WTC11 (cell line): ENCODE measurements at regions not wholly inside any gene's neighbourhood (a gene's known extent, or its start where the extent isn't known, plus 50 kb on each side); places are given as distances from the start of the nearest gene placed in this dataset.

Experiments used
- ARID4B ChIP-seq: sonication (generic); formaldehyde crosslinking; IDR thresholded peaks from 2 replicates; pipeline ENCODE4 v1.8.0; 2023; ENCODE audit warnings: missing genetic modification reagents, mild to moderate bottlenecking, borderline replicate concordance
- ATF3 ChIP-seq: sonication (generic); formaldehyde crosslinking; conservative IDR thresholded peaks from 2 replicates; pipeline ENCODE4 v1.8.1; 2022; ENCODE audit warnings: mild to moderate bottlenecking, missing genetic modification reagents
- CTCF ChIP-seq: fragments of 200-600 bp; IDR thresholded peaks from 2 replicates; pipeline ENCODE4 v1.8.0; 2022; ENCODE audit warnings: antibody characterized with exemption
- FOXJ3 ChIP-seq: sonication (generic); formaldehyde crosslinking; IDR thresholded peaks from 2 replicates; pipeline ENCODE4 v1.9.0; 2021; ENCODE audit warnings: missing genetic modification reagents, mild to moderate bottlenecking, borderline replicate concordance
- HMGXB4 ChIP-seq: sonication (generic); formaldehyde crosslinking; IDR thresholded peaks from 2 replicates; pipeline ENCODE4 v1.8.1; 2023; ENCODE audit warnings: mild to moderate bottlenecking, moderate library complexity, missing genetic modification reagents
- IRF1 ChIP-seq: sonication (generic); formaldehyde crosslinking; IDR thresholded peaks from 2 replicates; pipeline ENCODE4 v1.8.0; 2023; ENCODE audit warnings: missing genetic modification reagents
- PRRX2 ChIP-seq: fragments of 250-450 bp; sonication (Bioruptor Pico); IDR thresholded peaks from 2 replicates; pipeline ENCODE4 v1.8.0; 2021; ENCODE audit warnings: mild to moderate bottlenecking
- SP1 ChIP-seq: sonication (generic); formaldehyde crosslinking; conservative IDR thresholded peaks from 2 replicates; pipeline ENCODE4 v1.8.1; 2022; ENCODE audit warnings: missing genetic modification reagents
- ZNF121 ChIP-seq: sonication (generic); formaldehyde crosslinking; IDR thresholded peaks from 2 replicates; pipeline ENCODE4 v1.8.0; 2023; ENCODE audit warnings: missing genetic modification reagents
- ZNF263 ChIP-seq: sonication (generic); formaldehyde crosslinking; IDR thresholded peaks from 2 replicates; pipeline ENCODE4 v1.8.1; 2022; ENCODE audit warnings: low read depth, mild to moderate bottlenecking, moderate library complexity, missing genetic modification reagents

GRCh38 chr5:56319526-56320181, 86.5 kb upstream of the ANKRD55 start:
- TF ChIP-seq ZNF121 (CRISPR knock-in tag) (no peak), ZNF263 (CRISPR knock-in tag) (no peak), CTCF (no peak), FOXJ3 (CRISPR knock-in tag) (no peak), ARID4B (no peak), IRF1 (CRISPR knock-in tag) (no peak), ATF3 (CRISPR knock-in tag) (no peak), PRRX2 (no peak), SP1 (CRISPR knock-in tag) (no peak), HMGXB4 (no peak)
